ENCODE measurements at regions not wholly inside any gene's neighbourhood (a gene's known extent, or its start where the extent isn't known, plus 50 kb on each side); places are given as distances from the start of the nearest gene placed in this dataset.

DNA sequence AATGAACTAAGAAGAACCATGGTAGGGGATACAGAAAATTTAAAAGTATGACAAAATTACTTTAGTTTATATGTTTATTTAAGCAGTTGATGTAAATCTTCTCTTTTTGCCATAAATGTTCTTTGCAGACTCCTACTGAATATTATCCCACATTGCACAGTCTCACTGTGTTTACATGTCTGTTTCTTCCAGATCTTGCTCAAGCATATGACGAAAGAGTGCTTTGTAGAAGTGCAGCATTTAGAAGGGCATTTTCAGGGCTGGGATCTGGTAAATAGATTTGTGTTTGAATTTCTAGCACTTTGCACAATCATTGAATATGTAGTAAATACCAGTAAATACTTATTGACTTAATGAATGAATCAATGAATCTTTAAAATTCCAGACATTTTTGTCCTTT lies 152.0 kb upstream of the EPHA7 start:
- no peaks in the 10 kb centered on the region for H3K4me1 ChIP-seq (ENCODE audit: control insufficient read depth, insufficient read depth, low read length)
- WGBS (ENCODE audit: insufficient coverage, insufficient read length) = no CpG with 5 or more reads among the region's 1 CpG

DNA sequence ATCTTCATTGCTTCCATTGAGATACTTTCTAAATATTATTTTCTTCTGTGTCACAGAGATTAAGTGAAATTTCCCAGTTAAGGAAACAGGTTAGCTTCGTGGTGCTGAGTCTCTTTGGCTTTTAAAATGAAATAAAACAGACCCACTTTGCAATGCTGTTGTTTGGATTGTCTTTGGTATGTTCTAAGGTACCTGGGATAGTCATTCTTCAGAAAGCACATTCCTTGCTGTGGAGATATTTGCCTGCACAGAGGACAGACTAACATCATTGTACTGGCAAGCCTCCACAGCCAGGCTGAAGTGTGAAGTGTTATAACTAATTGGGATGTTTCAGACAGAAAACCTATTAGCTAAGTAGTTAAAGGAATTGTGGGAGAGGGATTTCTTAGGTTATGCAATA lies 148.8 kb upstream of the EPHA7 start:
- no peaks in the 10 kb centered on the region for H3K27me3 ChIP-seq (ENCODE audit: control insufficient read depth, insufficient read depth, low read length)
- no peak for DNase-seq (ENCODE audit: low read depth, low spot score)
- no peaks in the 10 kb centered on the region for H3K36me3 ChIP-seq (ENCODE audit: control insufficient read depth, insufficient read depth, low read length)
- H3K9me3 ChIP-seq (ENCODE audit: control insufficient read depth, insufficient read depth, low read length) = no peaks in the 10 kb centered on the region
- H3K4me3 ChIP-seq (ENCODE audit: low read length) = no peak overlapping the region
- H3K27ac ChIP-seq (ENCODE audit: low read length) = no peak overlapping the region
- no peaks in the 10 kb centered on the region for H3K4me1 ChIP-seq (ENCODE audit: control insufficient read depth, insufficient read depth, low read length)
- WGBS (ENCODE audit: insufficient coverage, insufficient read length) = no CpG with 5 or more reads among the region's 1 CpG

More for the DNA sequence above, 152.0 kb upstream of the EPHA7 start:
- Histone ChIP-seq H3K4me3 (ENCODE audit: low read length) (no peak overlapping the region), H3K27ac (ENCODE audit: low read length) (no peak overlapping the region), H3K9me3 (ENCODE audit: control insufficient read depth, insufficient read depth, low read length) (no peaks in the 10 kb centered on the region), H3K27me3 (ENCODE audit: control insufficient read depth, insufficient read depth, low read length) (no peaks in the 10 kb centered on the region), H3K36me3 (ENCODE audit: control insufficient read depth, insufficient read depth, low read length) (no peaks in the 10 kb centered on the region)
- DNase-seq (ENCODE audit: low read depth, low spot score) = no peak

DNA sequence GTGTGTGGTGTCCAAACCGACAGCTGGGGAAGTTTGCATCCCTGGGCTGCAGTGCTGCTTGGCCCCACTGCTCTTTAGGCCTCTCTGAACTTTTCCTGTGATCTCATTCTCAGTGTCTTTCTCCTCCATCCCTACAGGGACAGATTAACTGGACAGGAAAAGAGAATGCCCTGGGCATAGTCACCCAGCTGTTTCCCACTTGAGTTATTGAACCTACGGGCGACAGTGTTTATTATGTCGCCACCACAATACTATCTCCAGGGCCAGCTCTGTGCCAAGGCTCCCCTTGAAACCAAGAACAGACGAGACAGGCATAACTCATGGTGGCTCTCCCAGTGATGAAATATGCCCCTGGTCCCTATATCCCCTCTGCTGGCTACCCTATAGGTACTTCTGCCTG lies 147.8 kb upstream of the EPHA7 start:
- no peaks in the 10 kb centered on the region for H3K36me3 ChIP-seq (ENCODE audit: control insufficient read depth, insufficient read depth, low read length)
- no peak for DNase-seq (ENCODE audit: low read depth, low spot score)
- no CpG with 5 or more reads among the region's 5 CpGs for WGBS (ENCODE audit: insufficient coverage, insufficient read length)
- no peaks in the 10 kb centered on the region for H3K27me3 ChIP-seq (ENCODE audit: control insufficient read depth, insufficient read depth, low read length)
- H3K27ac ChIP-seq (ENCODE audit: low read length) = no peak overlapping the region
- H3K4me3 ChIP-seq (ENCODE audit: low read length) = no peak overlapping the region
- no peaks in the 10 kb centered on the region for H3K9me3 ChIP-seq (ENCODE audit: control insufficient read depth, insufficient read depth, low read length)
- no peaks in the 10 kb centered on the region for H3K4me1 ChIP-seq (ENCODE audit: control insufficient read depth, insufficient read depth, low read length)

DNA sequence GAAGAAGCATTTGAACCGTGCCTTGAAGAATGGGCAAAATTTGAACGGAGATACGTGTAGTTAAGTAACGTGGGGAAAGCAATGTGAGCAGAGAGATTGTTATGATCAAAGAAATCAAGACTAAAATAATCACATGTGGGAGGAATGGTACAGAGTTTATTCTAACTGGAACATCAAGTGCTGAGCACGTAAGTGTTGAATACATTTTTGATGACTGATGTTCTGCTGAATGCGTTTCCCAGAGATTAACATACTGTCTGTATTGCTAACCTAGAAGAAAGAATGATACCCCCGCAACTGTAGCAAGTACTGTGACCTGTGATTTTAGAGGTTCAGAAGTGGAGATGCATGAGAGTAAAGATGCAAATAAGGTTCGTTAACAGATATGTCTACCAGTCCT lies 146.9 kb upstream of the EPHA7 start:
- 100% methylated on average over 4 of the region's 8 CpGs for WGBS (ENCODE audit: insufficient coverage, insufficient read length)
- H3K4me1 ChIP-seq (ENCODE audit: control insufficient read depth, insufficient read depth, low read length) = no peaks in the 10 kb centered on the region

DNA sequence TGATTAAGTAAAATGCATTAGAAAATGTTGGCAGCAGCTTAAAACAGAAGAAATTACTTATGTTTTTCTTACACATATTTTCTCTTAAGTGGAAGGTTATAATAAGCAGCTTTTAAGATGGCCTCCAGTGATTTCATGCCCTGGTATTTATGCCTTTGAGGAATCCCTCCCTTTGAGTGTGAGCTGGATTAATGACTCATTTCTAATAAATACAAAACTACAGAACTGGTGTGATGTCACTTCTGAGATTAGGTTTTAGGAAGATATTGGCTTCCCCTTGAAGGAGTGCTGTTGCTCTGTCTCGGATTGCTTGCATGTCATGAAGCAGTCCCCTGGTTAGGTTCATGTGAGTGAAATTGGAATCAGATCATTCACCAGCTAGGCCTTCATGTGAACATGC lies 143.2 kb upstream of the EPHA7 start:
- Histone ChIP-seq H3K4me3 (ENCODE audit: low read length) (no peak overlapping the region), H3K9me3 (ENCODE audit: control insufficient read depth, insufficient read depth, low read length) (no peaks in the 10 kb centered on the region), H3K36me3 (ENCODE audit: control insufficient read depth, insufficient read depth, low read length) (no peaks in the 10 kb centered on the region), H3K27me3 (ENCODE audit: control insufficient read depth, insufficient read depth, low read length) (no peaks in the 10 kb centered on the region), H3K27ac (ENCODE audit: low read length) (no peak overlapping the region), H3K4me1 (ENCODE audit: control insufficient read depth, insufficient read depth, low read length) (no peaks in the 10 kb centered on the region)
- DNase-seq (ENCODE audit: low read depth, low spot score) = no peak
- no CpG with 5 or more reads among the region's 1 CpG for WGBS (ENCODE audit: insufficient coverage, insufficient read length)

More for the DNA sequence above, 146.9 kb upstream of the EPHA7 start:
- Histone ChIP-seq H3K27me3 (ENCODE audit: control insufficient read depth, insufficient read depth, low read length) (no peaks in the 10 kb centered on the region), H3K27ac (ENCODE audit: low read length) (no peak overlapping the region), H3K36me3 (ENCODE audit: control insufficient read depth, insufficient read depth, low read length) (no peaks in the 10 kb centered on the region), H3K9me3 (ENCODE audit: control insufficient read depth, insufficient read depth, low read length) (no peaks in the 10 kb centered on the region), H3K4me3 (ENCODE audit: low read length) (no peak overlapping the region)
- no peak for DNase-seq (ENCODE audit: low read depth, low spot score)

DNA sequence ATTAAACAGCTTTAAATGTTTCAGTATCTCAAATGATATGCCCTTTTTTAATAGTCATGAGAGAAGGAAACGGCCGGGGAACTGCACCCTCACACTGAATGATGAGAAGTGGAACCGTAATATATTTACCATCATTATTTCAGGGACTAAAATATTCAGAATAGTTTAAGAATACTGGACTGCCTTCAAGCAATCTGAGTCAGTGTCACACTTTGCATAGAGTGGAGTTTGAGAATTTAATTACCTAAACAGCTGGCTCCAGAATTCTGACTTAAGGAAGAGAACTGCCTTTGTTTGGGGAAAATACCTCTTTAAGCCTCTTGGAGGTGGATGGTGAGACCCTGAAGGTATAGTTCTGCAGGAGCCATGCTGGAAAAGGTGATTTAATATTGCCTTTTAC lies 135.9 kb upstream of the EPHA7 start:
- Histone ChIP-seq H3K27ac (ENCODE audit: low read length) (no peak overlapping the region), H3K27me3 (ENCODE audit: control insufficient read depth, insufficient read depth, low read length) (no peaks in the 10 kb centered on the region), H3K36me3 (ENCODE audit: control insufficient read depth, insufficient read depth, low read length) (no peaks in the 10 kb centered on the region), H3K4me1 (ENCODE audit: control insufficient read depth, insufficient read depth, low read length) (no peaks in the 10 kb centered on the region), H3K4me3 (ENCODE audit: low read length) (no peak overlapping the region), H3K9me3 (ENCODE audit: control insufficient read depth, insufficient read depth, low read length) (no peaks in the 10 kb centered on the region)
- no peak for DNase-seq (ENCODE audit: low read depth, low spot score)
- no CpG with 5 or more reads among the region's 3 CpGs for WGBS (ENCODE audit: insufficient coverage, insufficient read length)

DNA sequence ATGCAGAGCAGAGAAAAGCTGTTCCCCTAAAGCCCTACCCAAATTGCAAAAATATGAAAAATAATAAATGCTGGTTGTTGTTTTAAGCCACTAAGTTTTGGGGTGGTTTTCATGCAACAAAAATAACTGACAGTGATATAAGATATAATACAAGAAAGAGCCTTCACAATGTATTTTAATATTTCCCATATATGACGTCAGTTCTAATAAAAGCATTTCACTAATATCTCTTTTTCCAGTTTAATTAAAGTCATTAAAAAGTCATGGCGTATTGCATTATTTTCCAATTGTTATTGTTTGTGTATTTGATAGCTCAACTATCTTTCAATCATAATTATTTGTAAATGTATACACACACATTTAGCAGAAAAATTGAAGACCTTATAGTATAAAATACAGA lies 134.7 kb upstream of the EPHA7 start:
- no peak for DNase-seq (ENCODE audit: low read depth, low spot score)
- Histone ChIP-seq H3K27me3 (ENCODE audit: control insufficient read depth, insufficient read depth, low read length) (no peaks in the 10 kb centered on the region), H3K9me3 (ENCODE audit: control insufficient read depth, insufficient read depth, low read length) (no peaks in the 10 kb centered on the region), H3K36me3 (ENCODE audit: control insufficient read depth, insufficient read depth, low read length) (no peaks in the 10 kb centered on the region), H3K4me3 (ENCODE audit: low read length) (no peak overlapping the region), H3K27ac (ENCODE audit: low read length) (no peak overlapping the region), H3K4me1 (ENCODE audit: control insufficient read depth, insufficient read depth, low read length) (no peaks in the 10 kb centered on the region)
- WGBS (ENCODE audit: insufficient coverage, insufficient read length) = no CpG with 5 or more reads among the region's 2 CpGs

DNA sequence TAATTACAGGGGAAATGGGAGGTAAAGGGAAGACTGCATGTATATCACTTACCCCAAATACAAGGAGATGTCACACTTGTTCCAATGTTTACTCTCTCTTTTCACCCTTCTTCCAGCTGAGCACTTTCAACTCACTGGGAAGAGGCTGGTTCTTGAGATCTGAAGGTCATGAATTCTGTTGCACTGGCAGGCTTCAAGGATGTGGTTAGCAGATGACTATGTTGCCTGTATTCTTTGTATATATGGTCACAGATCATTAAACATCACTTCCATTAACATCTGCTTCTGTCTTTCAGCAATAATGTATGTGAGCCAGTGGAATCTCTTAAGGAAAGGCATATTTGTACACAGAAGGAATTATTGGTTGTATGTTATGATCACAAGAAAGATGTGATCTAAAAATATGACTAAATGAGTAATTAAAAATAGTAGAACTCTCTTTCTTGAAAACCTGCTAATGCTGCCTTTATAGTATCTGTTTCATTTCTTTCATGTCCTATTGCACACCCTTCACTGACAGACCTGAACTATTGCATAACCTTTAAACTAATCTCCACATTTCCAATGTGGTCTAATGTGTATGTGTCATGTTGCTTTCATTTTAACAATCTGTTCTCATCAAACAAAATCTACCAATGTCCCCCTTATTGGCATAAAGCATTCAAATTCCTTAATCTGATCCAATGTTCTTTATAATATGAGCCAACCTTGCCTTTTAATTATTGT lies 131.4 kb upstream of the EPHA7 start:
- Histone ChIP-seq H3K27me3 (ENCODE audit: control insufficient read depth, insufficient read depth, low read length) (no peaks in the 10 kb centered on the region), H3K36me3 (ENCODE audit: control insufficient read depth, insufficient read depth, low read length) (no peaks in the 10 kb centered on the region), H3K4me3 (ENCODE audit: low read length) (no peak overlapping the region), H3K4me1 (ENCODE audit: control insufficient read depth, insufficient read depth, low read length) (no peaks in the 10 kb centered on the region), H3K9me3 (ENCODE audit: control insufficient read depth, insufficient read depth, low read length) (no peaks in the 10 kb centered on the region), H3K27ac (ENCODE audit: low read length) (no peak overlapping the region)
- DNase-seq (ENCODE audit: low read depth, low spot score) = no peak

DNA sequence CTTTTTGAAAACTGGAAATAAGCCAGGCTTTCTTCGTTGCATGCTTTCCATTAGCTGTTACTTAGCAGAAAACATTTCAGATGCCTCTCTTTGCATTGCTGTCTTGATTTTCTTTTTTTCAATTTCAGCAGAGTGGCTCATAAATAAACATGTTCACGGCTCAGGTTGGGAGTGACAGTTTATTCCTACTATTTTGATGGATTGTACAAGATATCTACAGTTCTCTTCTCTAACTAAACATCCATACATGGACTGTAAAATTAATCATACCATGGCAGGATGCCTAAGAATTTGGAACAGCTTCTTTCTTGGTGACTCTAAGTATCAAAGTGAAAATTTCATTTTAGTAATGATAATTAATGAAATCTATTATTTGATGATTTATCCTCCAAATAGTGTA lies 130.5 kb upstream of the EPHA7 start:
- DNase-seq (ENCODE audit: low read depth, low spot score) = no peak
- H3K4me1 ChIP-seq (ENCODE audit: control insufficient read depth, insufficient read depth, low read length) = no peaks in the 10 kb centered on the region
- no peaks in the 10 kb centered on the region for H3K36me3 ChIP-seq (ENCODE audit: control insufficient read depth, insufficient read depth, low read length)
- no peaks in the 10 kb centered on the region for H3K9me3 ChIP-seq (ENCODE audit: control insufficient read depth, insufficient read depth, low read length)
- WGBS (ENCODE audit: insufficient coverage, insufficient read length) = no CpG with 5 or more reads among the region's 2 CpGs
- H3K4me3 ChIP-seq (ENCODE audit: low read length) = no peak overlapping the region
- no peak overlapping the region for H3K27ac ChIP-seq (ENCODE audit: low read length)
- H3K27me3 ChIP-seq (ENCODE audit: control insufficient read depth, insufficient read depth, low read length) = no peaks in the 10 kb centered on the region

DNA sequence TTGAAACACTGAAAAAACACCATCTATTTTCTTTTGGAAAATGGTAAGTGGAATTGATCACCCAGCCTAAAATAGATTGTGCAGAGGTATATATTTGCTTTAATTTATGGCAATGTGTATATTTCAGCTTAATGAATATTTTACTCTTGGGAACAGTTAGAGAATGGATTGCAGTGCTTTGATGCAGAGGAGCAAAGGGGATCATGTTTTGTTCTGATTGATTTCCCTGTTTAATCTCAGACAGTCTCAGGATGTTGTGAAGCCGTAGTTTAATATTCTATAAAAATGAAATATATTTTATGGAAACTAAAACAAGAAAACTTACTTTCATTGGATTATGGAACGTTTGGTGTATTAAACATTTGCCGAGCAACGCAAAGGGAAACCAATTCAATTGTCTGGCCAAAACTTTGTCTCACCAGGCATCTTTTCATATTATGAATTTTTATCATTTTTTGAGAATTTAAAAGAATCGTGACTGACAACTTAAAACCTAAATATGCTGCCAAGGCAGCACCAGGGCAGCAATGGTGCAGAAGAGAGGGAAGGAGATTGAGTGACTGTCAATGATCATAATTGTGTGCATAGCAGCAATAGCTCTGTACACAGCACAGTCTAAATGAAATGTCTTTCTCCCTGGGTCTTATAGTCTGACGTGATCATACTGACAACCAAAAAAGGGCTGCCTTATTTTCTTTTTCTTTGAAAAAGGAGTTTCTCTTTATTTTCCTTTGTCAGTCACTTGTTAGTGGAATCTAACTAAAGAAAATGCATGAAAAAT lies 105.5 kb upstream of the EPHA7 start:
- no peak overlapping the region for H3K4me3 ChIP-seq (ENCODE audit: low read length)
- no peaks in the 10 kb centered on the region for H3K4me1 ChIP-seq (ENCODE audit: control insufficient read depth, insufficient read depth, low read length)
- WGBS (ENCODE audit: insufficient coverage, insufficient read length) = no CpG with 5 or more reads among the region's 6 CpGs
- no peaks in the 10 kb centered on the region for H3K36me3 ChIP-seq (ENCODE audit: control insufficient read depth, insufficient read depth, low read length)
- H3K27me3 ChIP-seq (ENCODE audit: control insufficient read depth, insufficient read depth, low read length) = no peaks in the 10 kb centered on the region
- H3K9me3 ChIP-seq (ENCODE audit: control insufficient read depth, insufficient read depth, low read length) = no peaks in the 10 kb centered on the region
- no peak for DNase-seq (ENCODE audit: low read depth, low spot score)
- no peak overlapping the region for H3K27ac ChIP-seq (ENCODE audit: low read length)

DNA sequence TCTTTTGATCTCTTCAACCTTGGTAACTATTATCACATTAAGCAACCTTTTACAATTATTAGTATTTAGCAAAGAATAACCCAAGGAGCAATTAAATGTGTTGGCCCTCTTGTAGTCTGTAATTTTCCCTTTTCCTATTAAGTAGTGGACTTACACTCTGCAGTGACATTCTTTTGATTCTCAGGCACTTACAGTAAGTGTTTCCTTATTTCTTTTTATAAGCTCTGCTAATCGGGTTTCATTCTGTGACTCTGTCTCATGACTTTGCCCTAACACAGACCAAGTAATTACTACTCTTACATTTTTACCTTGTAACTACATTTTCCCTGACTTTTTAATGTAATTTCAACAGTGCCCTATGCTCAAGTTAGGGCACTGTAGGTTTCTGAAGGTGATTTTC lies 104.0 kb upstream of the EPHA7 start:
- no peaks in the 10 kb centered on the region for H3K36me3 ChIP-seq (ENCODE audit: control insufficient read depth, insufficient read depth, low read length)
- no peaks in the 10 kb centered on the region for H3K9me3 ChIP-seq (ENCODE audit: control insufficient read depth, insufficient read depth, low read length)
- no peak for DNase-seq (ENCODE audit: low read depth, low spot score)
- no CpG with 5 or more reads among the region's 1 CpG for WGBS (ENCODE audit: insufficient coverage, insufficient read length)
- no peak overlapping the region for H3K27ac ChIP-seq (ENCODE audit: low read length)
- H3K4me1 ChIP-seq (ENCODE audit: control insufficient read depth, insufficient read depth, low read length) = no peaks in the 10 kb centered on the region
- no peaks in the 10 kb centered on the region for H3K27me3 ChIP-seq (ENCODE audit: control insufficient read depth, insufficient read depth, low read length)
- H3K4me3 ChIP-seq (ENCODE audit: low read length) = no peak overlapping the region
